ENCODE measurements at regions not wholly inside any gene's neighbourhood (a gene's known extent, or its start where the extent isn't known, plus 50 kb on each side); places are given as distances from the start of the nearest gene placed in this dataset.

DNA sequence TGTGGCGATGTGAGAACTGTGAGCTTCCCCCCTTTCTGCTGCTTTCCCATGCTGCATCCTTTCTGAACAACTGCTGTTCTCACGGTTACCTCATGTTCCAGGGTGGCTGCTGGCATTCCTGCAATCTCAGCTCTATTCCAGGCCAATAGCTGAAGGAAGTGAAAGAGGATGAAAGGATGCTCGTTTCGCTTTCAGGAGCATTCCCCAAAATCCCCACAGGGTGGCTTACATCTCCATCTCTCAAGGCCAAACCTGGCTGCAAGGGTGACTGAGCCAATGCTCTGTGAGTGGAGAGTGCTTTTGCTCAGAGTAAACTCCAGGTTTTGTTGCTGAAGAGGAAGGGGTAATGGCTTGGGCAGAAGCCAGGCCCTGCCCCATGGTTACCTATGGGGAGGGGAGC, 848.2 kb downstream of the BRD1 start:
- DNase-seq: no peak

GRCh38 chr22:48976556-48977535, 850.8 kb downstream of the BRD1 start:
- DNase-seq: no peak

- no peak for DNase-seq
These were observed 851.8 kb downstream of the BRD1 start for GRCh38 chr22:48975886-48976285.

DNA sequence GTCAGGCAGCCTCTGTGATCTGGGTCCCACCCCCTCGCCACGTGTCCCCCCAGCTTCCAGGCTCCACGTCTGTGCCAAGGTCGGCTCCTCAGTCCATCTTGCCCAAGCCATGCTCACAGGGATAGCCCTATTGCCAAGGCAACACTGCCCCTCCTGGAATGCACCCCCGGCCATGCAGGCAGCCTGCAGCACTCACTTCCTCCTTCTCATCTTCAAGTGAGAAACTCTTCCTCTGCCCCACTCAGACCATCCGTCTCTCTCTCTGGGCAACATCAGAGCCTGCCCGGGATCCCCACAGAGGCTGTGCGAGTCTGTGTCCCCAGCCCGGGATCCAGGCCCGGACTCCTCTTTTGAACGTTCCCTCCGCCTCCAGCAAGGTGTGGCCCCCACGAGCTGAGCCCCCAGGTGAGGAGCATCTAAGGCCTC, 852.3 kb downstream of the BRD1 start:
- DNase-seq: no peak

DNA sequence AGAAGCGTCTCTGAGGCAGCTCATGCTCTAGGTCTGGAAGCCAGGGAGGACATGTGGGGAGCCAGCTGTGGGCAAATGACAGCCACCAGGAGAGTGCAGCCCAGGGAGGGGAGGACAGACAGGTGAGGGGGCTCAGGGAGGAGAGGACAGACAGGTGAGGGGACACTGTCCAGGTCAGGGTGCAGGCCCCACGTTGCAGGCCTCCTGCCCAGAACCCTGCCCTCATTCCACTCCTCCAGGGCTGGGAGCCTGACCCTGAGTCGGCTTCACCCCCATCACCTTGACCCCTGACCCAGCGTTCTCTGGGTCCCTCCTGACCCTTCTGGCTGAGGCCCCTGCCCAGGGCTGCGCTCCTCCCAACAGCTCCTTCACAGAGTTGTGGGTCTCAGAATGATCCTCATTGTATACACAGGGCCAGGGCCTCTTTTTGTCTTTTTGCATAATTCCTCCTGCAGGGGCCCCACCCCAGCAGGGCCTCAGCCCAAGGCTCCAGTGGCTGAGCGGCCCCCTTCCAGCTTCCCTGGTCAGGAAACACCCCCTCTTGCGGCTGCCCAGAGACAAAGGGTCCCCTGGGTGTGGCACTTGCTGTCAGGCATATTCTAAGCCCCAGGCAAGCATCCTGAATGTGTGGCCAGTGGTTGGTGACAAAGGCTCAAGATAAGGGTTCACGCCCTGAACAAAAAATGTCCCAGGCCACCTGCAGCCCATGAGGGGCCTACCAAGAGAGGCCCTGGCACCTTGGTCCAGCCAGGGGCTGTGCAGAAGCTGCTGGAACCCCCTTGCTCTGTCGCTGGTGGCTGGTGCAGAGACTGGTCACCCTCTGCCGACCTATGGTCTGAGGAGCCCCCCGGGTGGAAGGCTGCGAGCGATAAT, 853.0 kb downstream of the BRD1 start:
- no peak for DNase-seq

DNA sequence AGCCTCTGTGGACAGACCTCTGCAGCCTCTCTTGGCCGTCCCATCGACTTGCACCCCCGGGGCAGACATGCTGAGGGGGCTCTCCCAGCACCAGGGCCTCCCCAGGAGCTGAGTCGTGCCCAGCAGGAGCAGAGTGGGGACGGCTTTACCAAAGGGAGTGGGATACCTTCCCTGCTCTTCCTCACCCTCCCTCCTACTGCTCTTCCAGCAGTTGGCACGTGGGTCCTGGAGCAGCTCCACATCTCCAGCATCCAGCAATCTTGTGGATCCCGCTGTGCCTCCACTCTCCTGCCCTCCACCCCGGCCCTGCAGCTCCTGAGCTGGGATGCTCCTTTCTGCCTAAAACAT, 854.0 kb downstream of the BRD1 start:
- DNase-seq: no peak

DNA sequence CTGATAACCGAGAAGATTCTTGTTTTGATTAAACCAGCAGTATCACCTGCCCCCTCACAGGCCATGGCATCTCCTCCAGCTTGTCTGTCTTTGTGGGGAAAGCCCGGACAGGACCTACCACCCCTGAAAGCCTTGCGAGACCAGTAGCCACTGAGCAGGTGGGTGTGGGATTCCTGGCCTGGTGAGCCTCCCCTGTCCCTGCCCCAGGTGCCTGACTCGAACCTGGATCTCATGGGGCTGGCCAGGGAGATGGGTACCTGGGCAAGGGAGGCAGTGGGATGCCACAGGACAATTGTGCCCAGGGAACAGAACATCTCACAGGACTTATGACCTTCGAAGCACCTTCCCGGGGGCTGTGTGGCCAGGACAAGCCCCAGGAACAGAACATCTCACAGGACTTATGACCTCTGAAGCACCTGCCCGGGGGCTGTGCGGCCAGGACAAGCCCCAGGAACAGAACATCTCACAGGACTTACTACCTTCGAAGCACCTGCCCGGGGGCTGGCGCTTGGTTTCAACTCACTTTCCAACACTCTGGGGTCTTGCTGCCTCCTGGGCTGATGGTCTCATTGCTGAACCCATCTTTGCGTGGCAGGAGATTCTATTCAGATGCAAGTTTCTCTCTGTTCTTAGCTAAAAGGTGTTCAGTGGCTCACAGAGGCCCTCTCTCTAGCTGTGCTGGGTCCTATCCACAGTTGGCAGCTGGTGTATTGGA, 854.5 kb downstream of the BRD1 start:
- DNase-seq: no peak

DNA sequence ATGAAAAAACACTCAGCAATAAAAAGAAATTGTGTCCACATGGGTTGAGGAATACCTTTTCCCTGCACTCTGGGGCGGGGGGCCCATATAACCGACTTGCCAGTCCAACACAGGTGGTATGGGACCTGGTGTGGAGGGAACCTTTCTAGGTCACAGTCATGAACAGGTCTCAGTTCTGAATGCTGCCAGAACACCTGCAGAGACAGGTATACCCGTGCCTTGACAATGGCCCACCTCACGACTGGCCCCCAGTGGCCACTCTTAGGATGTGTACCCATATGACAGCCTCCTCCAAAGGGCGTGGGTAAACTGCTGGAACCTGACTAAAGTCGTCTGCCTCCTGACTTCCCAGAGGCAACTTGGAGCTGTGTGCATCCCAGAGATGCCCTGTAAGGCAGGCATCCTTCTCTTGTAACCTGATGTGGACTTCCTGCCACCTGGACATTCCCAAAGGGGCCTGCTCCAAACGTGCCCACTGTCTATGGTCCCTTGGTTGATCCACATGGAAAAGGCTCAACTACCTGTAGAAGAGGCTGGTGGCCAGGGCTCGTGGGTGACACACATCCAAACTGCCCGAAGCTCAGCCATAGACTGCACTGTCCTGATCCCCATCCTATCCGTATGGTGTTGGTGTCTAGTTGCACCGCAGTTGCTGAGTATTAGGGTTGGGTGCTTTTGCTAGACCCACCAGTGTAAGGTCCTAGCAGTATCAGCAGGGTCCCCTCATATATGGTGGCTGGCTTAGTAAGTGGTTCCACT, 859.3 kb downstream of the BRD1 start:
- DNase-seq: no peak

DNA sequence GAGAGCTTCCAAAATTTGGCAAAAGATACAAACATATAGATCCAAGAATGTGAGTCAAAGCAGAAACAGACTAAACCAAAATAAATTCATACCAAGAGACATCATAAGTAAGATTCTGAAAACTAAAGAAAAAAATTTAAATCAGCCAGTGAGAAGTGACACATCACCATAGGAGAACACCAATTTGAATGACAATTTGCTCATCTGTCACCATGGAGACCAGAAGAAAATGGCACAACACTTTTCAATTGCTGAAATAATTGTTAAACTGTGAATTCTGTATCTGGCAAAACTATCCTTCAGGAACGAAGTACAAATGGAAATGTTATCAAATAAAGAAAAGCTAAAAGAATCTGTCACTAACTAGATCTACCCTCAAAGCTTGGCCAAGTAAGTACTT, 864.3 kb downstream of the BRD1 start:
- no peak for DNase-seq

DNA sequence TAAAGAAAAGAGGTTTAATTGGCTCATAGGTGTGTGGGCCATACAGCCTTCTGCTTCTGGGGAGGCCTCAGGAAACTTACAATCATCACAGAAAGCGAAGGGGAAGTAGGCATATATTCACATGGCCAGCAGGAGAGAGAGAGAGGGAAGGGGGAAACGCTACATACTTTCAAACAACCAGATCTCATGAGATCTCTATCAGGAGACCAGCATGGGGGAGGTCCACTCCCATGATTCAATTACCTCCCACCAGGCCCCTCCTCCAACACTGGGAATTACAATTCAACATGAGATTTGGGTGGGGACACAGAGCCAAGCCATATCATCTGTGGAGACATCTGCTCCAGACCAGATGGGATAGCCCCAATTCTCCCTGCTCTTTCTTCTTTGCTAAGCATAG, 866.0 kb downstream of the BRD1 start:
- no peak for DNase-seq

DNA sequence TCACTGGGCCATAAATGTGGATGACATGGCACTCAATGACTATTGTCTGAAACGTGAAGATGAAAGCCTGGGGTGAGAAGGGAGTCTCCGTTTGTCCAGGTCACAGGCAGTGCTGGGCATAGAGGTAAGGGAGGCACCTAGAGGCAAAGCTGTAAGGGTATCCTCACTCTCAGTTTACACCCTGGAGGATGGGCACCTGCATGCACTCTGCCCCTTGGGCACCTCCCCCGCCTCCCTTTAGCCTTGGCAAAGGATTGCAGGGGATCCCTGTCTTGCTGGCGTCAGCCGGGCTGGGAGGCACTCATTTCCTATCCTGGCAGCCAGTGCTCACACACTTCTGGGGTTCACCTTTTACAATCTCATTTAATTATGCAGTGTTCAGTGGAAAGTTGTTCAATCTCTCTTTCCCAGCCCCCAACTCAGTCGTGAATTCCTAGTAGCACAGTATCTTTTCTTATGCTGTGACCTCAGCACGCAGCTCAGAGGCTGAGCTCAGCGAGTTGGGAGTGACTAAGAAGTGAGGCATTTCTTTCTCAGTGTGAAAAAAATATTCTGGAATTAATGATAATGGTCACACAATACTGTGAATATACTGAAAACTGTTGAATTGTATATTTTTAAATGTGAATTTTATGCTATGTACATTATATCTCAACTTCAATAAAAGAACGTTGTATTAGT, 866.6 kb downstream of the BRD1 start:
- no peak for DNase-seq

DNA sequence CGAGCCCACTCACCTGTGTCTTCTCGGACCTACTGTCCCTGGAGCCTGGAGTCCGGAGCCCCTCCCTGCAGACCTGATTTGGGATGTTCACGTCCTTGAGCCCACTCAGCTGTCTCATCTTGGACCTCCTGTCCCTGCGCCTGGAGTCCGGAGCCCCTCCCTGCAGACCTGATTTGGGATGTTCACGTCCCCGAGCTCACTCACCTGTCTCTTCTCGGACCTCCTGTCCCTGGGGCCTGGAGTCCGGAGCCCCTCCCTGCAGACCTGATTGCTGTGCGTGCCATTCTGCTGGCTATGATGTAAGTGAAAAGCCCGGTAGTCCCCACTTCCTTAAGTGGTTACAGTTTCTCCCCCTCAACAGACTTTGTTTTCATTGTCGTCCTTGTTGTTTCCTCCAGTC, 867.1 kb downstream of the BRD1 start:
- no peak for DNase-seq

DNA sequence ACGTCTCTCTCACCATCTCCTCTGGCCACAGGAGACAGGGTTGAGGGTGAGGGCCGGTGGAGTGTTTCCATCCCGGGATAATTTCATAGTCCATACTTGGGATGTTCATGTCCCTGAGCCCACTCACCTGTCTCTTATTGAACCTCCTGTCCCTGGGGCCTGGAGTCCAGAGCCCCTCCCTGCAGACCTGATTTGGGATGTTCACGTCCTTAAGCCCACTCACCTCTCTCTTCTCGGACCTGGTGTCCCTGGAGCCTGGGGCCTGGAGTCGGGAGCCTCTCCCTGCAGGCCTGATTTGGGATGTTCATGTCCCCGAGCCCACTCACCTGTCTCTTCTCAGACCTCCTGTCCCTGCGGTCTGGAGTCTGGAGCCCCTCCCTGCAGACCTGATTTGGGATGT, 868.2 kb downstream of the BRD1 start:
- no peak for DNase-seq

- no peak for DNase-seq
These were observed 869.7 kb downstream of the BRD1 start for GRCh38 chr22:48957987-48958321.

DNA sequence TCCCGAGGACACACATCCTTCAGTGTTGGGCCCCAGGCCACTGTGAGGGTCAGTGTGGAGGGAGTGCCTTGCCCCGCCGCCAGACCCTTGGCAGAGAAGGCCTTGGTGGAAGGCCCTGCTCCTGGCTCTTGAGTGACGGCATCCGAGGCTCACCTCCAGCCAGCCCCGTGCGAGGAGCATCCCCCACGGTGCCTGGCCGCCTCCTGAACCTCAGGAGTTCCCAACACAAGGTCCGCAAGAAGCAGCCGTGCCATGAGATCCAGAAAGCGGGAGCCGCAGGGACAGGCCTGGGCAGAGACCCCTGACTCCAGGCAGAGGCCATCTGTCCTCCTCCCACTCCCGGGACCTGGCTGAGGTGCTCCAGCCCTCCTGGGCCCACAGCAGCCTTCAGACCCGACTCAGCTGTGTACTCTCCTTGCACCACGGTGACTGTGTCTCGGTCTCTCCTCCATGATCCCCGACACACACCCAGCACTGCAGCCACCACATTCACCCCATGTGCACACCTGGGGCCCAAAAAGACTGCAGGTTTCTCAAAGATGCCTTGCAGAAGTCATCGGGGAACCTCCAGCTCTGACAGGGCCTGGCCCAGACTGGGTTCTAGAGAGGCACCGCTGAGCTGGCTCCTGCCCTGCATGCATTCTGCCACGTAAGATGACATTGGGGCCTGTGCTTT, 870.2 kb downstream of the BRD1 start:
- DNase-seq: no peak

DNA sequence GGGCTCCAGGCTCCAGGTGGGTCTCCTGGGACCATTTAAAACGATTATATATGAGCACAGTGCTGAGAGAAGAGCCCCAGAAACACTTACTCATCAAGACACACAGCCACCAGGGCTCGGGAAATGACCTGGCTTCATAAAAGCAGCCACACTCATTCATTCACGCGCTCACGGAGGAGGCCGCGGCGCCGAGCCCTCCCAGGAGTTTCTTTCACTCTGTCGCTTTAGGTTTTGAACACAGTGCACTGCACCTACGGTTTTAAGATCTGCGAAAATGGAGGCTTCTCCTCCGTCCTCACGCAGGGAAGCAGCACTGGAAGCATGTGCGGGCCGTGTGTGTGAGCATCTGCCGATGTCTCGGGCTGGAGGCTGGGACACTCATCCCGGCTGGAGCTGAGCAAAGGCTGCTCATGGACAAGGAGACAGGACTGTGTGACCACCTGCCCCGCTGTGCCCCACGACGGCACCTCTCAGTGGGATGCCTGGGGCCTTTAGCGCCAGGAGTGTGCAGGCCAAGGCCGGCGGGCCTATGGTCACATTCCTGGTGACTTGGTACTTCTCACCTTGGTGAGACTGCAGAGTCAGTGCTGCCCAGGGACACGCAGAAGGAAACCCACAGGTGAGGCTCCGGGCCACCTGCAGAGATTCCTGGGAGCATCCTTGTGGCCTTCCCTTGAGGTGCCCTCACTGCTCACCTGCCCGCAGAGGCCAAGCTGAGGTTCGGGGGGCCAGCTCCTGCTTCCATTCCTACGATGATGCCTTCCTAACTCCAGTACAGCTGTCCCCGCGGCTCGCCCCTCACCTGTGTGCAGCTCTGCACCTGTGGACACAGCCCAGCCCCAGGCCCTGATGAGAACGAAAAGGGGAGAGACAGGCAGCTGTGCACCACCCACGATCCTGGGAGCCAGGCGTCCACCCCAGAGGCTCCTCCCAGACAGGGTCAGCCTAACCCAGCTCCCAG, 872.0 kb downstream of the BRD1 start:
- no peak for DNase-seq

GRCh38 chr22:48954781-48955311, 872.8 kb downstream of the BRD1 start:
- no peak for DNase-seq

GRCh38 chr22:48953830-48954229, 873.8 kb downstream of the BRD1 start:
- DNase-seq: no peak

GRCh38 chr22:48953103-48953720, 874.5 kb downstream of the BRD1 start:
- no peak for DNase-seq

Measured in 8988T (cell line).